ENCODE measurements at regions not wholly inside any gene's neighbourhood (a gene's known extent, or its start where the extent isn't known, plus 50 kb on each side); places are given as distances from the start of the nearest gene placed in this dataset.
"Not testable (repeated sequence)": the region's sequence is repeated elsewhere in the genome, so short reads cannot be mapped to it uniquely, and the experiment has no call there.

DNA sequence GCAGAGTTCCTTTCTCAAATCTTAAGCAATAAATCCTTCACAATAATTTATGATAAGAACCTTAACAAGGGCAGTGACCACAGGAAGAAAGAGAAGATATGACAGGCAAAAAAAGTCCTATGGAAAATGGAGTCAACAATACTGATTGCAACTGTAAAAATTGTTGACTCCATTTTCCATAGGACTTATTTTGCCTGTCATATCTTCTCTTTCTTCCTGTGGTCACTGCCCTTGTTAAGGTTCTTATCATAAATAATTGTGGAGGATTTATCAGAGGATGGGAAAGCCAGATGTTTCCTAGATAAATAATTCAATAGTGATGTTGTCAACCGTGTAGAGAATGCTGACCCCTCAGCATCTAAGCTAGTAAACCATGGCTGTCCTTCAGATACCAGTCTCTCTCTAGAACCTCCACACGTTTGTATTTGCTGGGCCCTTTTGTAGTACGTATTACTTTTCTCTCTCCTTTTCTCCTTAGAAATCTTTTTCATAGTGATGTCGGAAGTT lies 172.6 kb upstream of the BET1 start:
- DNase-seq = no peak

DNA sequence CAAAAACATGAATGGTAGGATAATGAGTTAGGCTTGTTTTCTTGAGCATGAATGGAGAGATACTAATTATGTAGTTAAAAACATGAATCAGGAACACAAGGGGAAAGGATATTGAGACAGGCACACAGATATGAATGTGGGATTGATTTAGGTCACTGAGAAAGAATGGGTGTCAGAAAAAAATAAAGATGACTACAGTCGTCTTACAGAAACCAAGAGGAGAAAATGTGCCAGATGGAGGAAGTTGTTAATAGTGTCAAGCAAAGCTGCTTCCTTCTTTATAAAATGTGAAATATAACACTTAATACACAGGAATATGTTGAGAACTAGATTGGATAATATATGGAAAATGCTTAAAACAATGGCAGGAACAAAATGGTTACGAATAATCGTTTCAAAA lies 173.3 kb upstream of the BET1 start:
- no peak for DNase-seq

DNA sequence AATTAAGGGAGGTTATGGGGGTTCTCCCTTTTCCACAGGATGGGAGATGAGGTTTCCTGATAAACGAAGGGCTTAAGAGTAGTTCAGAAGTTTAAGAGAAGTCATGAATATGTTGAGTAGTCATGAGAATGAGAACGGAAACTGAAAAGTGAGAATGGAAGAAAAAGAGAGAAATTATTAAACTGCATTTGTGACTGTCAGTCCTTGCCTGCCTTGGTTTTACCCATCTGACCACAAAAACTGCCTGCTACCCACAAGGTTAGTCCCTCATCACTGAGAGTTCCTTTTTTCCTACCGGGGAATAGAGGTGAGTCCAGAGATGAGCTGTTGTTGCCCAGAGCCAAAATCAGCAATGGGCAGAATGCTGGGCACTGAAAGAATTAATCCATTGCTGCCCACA lies 174.1 kb upstream of the BET1 start:
- no peak for DNase-seq

DNA sequence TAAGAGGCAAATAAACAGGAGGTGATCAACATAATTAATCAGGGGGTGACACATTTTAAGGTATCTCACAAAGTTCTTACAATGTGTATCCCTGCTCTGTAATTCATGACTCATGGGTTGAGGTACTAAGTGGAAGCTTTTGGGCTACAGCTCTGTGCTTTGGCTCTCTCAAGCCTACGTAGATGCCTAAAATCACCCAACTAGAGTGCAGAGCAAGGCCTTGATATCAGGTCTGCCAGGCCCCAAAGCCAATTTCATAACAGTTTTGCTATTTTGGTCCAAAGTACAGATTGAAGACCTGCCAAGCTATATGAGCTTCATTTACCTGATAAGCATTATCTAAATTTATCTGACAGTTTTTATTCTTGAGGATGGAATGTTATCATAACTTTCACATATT lies 175.3 kb upstream of the BET1 start:
- DNase-seq = no peak

- DNase-seq = no peak
These were observed 177.9 kb upstream of the BET1 start for GRCh38 chr7:94182066-94182465.

DNA sequence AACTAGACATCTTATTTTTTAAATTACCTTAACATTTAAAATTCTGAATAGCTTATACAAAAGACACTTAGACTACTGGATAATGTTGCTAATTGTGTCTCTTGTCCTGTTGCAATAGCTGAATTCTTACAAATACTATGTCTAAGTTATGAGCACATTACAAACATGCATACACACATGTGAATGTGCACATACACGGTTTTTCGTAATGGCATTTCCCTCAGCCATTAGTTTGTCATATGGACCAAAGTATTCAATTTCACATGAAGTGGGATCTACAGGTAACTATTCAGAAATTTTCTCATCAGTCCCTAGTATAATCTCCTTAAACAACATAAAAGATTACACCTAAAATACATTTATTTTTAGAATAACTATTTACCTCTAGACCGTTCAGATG lies 178.6 kb upstream of the BET1 start:
- no peak for DNase-seq

- no peak for DNase-seq
These were observed 179.2 kb upstream of the BET1 start for GRCh38 chr7:94183289-94183749.

- DNase-seq = no peak
These were observed 179.7 kb upstream of the BET1 start for GRCh38 chr7:94183891-94184290.

- DNase-seq = no peak
These were observed 184.2 kb upstream of the BET1 start for GRCh38 chr7:94188350-94188749.

DNA sequence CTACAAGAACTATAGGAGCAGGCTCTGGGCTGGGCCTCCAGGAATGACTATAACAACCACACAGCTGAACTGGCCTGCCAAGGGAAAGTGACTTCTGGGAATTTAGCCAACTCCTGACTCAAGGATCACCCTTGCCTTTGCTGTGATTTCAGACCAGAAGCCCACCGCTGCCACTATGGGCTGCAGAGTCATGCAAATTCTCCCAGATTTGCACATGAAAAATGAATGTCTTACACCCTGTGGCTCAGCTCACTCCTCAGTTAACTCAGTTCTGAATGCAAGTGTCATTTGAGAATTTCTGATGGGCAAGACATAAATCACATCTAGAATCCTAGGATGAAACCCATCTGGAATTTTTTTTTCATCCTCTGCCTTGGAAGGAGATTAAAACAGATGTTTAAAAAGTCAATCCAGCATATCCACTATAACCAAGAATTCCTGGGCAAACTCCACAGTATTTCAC lies 186.5 kb upstream of the BET1 start:
- peak; percentile 61 for DNase-seq

DNA sequence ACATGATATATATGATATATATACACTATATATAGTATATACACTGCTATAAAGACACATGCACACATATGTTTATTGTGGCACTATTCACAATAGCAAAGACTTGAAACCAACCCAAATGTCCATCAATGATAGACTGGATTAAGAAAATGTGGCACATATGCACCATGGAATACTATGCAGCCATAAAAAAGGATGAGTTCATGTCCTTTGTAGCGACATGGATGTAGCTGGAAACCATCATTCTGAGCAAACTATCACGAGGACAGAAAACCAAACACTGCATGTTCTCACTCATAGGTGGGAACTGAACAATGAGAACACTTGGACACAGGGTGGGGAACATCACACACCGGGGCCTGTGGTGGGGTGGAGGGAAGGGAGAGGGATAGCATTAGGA lies 190.3 kb upstream of the BET1 start:
- DNase-seq = not testable (repeated sequence)

DNA sequence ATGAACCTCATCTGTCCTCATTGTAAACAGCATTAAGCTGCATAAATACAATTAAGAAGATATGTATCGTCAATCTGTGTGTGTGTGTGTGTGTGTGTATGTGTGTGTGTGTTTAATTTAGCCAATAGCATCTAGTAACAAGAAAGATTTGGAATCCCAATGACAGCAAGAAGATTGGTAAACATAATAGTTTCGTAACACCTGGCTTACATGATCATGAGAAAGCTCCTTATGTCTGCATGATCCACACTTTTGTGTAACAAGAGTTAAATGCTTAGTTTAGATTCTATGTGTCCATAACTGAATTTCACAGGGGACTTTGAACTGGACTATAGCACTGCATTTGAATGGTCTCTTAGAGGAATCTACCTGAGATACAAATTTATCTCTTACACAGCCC lies 191.0 kb upstream of the BET1 start:
- no peak for DNase-seq

- no peak for DNase-seq
These were observed 191.7 kb upstream of the BET1 start for GRCh38 chr7:94195813-94196212.

GRCh38 chr7:94205529-94205928 lies 189.2 kb upstream of the COL1A2 start:
- no peak for DNase-seq

DNA sequence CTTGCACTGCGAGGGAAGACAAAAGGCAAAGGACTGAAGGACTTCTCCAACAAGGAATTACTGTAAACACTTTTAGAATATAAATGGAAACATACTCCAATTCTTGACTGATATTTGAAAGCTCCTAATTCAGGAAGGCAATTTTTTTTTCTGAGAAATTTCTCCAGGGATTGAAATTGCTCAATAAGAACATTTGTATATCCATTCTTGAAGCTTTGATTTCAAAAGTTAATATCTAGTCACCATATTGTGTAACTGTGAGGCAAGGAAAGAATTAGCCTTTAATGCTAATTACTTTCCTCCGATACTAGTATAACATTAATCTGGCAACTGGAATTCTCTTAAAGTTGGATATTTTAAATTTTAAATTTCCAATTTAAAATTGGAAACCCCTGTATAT lies 188.4 kb upstream of the COL1A2 start:
- no peak for DNase-seq

- no peak for DNase-seq
These were observed 182.5 kb upstream of the COL1A2 start for GRCh38 chr7:94212160-94212559.

DNA sequence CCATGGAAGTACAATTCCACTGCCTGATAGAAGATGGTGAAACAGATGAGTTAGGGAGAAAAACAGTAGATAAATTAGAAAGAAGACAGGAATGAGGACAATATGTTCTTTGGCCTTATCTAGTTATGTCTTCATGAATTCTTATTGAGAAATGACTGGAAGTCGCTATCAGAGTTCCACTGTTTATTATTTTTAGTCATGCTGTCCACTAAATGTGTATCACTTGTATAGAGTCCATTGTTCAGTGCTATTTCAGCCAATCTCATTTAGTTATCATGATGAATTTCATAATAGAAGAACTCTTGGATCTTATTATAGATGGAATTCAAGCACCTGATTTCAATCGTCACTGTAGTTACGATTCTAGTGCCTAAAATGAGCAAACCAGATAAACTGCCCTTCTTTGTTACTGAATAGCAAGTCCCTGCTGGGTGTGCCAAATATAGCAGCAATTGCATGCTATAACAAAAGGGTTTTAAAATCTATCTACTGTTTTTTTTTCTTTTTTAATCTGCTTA lies 177.7 kb upstream of the COL1A2 start:
- DNase-seq = no peak

DNA sequence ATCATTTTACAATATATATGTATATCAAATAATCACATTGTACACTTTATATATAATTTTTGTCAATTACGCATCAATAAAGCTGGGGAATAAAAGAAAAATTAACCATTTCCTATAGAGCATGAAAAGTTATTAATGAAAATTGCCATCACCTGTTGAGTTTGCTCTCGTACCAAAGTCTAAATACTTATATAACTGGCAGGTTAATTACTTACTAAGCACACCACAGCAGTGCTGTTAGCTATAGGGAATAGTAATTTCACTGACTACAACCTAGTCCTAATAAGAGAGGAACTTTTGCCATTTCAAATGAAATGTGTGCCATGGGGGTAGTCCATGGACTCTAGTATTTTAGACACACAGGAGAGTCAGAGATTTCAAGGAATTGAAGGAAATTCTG lies 176.9 kb upstream of the COL1A2 start:
- no peak for DNase-seq

- DNase-seq = no peak
These were observed 172.2 kb upstream of the COL1A2 start for GRCh38 chr7:94222516-94222915.

- DNase-seq = peak; percentile 19
These were observed 171.2 kb upstream of the COL1A2 start for GRCh38 chr7:94223375-94224084.

DNA sequence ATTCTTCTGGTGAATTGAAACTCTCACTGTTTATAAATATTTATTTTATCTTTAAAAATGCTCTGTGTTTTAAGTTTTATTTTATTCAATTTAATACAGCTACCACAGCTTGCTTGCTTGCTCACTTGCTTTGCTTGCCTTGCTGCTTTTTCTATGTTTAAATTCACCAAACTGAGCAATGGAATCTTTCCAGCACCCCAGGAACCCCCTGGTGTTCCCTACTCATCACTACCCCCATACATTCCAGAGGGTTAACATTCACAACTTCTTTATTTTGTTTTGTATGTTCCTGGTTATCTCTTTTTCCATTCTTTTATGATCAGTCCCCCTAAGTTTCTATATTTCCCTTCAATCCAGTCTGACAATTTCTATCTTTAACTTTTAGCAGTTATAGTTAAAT lies 166.5 kb upstream of the COL1A2 start:
- DNase-seq = no peak

GRCh38 chr7:94228678-94229077 lies 166.0 kb upstream of the COL1A2 start:
- DNase-seq = no peak

- DNase-seq = no peak
These were observed 163.4 kb upstream of the COL1A2 start for GRCh38 chr7:94231305-94231704.

DNA sequence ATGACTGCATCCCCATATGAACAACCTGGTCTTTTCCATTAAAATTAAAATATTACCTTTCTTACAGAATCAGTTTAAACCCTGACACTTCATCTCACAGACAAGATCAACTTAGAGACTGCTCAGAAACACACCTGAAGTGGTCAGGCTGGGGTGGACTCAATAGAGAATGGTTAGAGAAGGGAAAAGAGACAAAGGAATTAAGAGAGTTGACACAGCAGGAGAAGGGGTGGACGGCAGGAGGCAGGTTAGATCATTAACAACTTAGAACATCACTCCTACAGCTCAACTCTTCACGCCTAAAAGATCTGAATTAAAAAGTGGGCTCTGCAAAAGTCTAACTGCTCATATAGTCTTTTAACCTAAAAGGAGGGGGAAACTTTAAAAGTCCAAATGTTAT lies 157.7 kb upstream of the COL1A2 start:
- no peak for DNase-seq

- no peak for DNase-seq
These were observed 157.3 kb upstream of the COL1A2 start for GRCh38 chr7:94237417-94237816.
